ENCODE measurements at regions not wholly inside any gene's neighbourhood (a gene's known extent, or its start where the extent isn't known, plus 50 kb on each side); places are given as distances from the start of the nearest gene placed in this dataset.
"Not testable (repeated sequence)": the region's sequence is repeated elsewhere in the genome, so short reads cannot be mapped to it uniquely, and the experiment has no call there.

DNA sequence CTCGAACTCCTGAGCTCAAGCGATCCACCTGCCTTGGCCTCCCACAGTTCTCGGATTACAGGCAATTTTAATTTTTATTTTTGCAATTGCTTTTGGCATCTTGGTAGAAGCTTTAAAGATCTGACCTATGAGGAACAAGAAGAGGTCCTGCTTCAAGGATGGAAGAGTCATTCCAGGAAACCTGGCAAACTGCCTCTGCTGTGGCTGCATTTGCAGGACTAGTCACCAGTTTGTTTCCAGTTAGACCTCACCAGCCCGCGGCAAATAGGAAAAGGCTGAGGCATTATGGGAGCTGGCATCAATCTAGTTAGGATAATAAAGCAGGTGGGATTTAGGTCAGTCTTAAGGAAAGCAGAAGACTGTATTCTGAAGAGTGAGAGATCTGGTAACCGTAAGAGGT, 51.9 kb upstream of the LAS1L start:
- DNase-seq: no peak
- H3K4me3 ChIP-seq (ENCODE audit: low read depth, low read length): no peak overlapping the region
- H3K36me3 ChIP-seq: no peaks in the 10 kb centered on the region
- no peak overlapping the region for H3K27ac ChIP-seq
- H3K9me3 ChIP-seq (ENCODE audit: severe bottlenecking): no peaks in the 10 kb centered on the region
- TF ChIP-seq, protein P1, sequence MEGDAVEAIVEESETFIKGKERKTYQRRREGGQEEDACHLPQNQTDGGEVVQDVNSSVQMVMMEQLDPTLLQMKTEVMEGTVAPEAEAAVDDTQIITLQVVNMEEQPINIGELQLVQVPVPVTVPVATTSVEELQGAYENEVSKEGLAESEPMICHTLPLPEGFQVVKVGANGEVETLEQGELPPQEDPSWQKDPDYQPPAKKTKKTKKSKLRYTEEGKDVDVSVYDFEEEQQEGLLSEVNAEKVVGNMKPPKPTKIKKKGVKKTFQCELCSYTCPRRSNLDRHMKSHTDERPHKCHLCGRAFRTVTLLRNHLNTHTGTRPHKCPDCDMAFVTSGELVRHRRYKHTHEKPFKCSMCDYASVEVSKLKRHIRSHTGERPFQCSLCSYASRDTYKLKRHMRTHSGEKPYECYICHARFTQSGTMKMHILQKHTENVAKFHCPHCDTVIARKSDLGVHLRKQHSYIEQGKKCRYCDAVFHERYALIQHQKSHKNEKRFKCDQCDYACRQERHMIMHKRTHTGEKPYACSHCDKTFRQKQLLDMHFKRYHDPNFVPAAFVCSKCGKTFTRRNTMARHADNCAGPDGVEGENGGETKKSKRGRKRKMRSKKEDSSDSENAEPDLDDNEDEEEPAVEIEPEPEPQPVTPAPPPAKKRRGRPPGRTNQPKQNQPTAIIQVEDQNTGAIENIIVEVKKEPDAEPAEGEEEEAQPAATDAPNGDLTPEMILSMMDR (IDR thresholded peaks at IDR 0.05; ENCODE audit: low read depth, low read length): no peak
- H3K27me3 ChIP-seq (ENCODE audit: insufficient read depth, low read depth, severe bottlenecking): peaks cover 8% of the 10 kb centered on the region

DNA sequence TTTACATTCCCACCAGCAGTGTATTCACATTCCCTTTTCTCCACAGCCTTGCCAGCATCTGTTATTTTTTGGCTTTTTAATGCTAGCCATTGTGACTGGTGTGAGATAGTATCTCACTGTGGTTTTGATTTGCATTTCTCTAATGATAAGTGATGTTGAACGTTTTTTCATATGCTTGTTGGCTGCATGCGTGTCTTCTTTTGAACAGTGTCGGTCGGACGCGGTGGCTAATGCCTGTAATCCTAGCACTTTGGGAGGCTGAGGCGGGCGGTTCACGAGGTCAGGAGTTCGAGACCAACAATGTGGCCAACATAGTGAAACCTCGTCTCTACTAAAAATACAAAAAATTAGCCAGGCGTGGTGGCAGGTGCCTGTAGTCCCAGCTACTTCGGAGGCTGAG, 50.6 kb upstream of the LAS1L start:
- not testable (repeated sequence) for H3K9me3 ChIP-seq (ENCODE audit: severe bottlenecking); H3K36me3 ChIP-seq; H3K27me3 ChIP-seq (ENCODE audit: insufficient read depth, low read depth, severe bottlenecking); H3K4me3 ChIP-seq (ENCODE audit: low read depth, low read length); DNase-seq; H3K27ac ChIP-seq

Data from WERI-Rb-1 (cell line).